ENCODE measurements at regions not wholly inside any gene's neighbourhood (a gene's known extent, or its start where the extent isn't known, plus 50 kb on each side); places are given as distances from the start of the nearest gene placed in this dataset.
"Not testable (repeated sequence)": the region's sequence is repeated elsewhere in the genome, so short reads cannot be mapped to it uniquely, and the experiment has no call there.

DNA sequence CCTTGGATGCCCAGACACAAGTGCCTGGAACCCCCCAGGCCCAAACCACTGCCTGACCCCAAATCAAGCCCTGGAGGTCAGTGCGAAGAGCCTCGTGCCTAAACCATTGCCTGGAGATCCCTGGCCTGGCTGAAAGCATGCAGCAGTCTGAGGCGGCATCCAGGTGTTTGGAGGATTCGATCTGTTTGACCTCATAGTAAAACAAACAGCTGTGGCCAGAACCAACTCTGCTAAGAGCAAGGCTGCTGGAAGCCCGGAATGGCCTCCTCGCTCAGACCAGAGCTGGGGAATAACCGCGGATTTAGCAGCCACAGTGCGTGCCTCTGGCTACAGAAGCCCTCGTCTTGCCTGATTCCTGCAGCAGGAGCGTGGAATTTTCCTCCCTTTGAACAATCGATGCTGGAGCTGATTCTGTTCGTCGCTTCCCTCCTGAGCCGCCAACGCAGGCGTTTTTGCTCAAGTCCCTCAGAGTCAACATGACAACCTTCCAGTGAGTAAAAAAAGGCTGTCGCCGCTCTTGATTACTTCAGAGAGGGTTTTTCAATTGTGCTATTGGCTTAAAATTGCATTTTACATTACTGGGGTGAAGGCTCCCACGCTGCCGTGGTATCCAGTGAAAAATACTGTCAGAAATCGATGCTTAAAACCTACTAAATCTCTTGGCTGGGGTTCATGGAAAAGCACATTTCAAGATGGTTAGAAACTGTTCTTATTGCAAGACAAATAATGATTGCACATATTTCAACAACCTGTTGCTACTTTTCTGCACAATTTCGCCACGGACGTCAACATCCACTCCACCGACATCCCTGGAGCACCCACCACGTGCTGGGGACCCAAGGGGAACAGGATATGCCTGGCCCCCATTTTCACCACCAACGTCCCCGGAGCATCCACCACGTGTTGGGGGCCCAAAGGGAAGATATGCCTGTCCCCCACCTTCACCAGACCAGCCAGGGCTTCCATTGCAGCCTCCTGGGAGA is 190.0 kb downstream of the OLFM1 start:
- DNase-seq (ENCODE audit: low read depth): no peak

DNA sequence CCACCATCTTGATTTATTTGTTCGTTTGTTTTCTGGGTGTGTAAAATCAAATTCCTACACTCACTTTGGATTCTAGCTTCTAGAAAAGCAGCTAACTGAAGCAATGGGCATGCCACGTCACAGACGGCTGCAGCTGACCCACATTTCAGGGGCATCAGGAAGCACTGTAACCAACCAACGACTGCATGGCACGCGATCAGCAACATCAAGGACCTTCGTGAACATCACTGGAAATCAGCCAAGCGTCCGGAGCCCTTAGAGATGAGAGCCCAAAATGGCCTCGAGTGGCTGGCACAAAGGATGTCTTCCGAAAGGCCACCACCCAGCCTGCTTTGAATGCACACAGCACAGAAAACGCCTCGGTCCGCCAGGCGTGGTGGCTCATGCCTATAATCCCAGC is 191.1 kb downstream of the OLFM1 start:
- DNase-seq (ENCODE audit: low read depth): no peak

GRCh38 chr9:135279385-135279784 is 191.9 kb downstream of the OLFM1 start:
- DNase-seq (ENCODE audit: low read depth): no peak

GRCh38 chr9:135279834-135280393 is 192.4 kb downstream of the OLFM1 start:
- no peak for DNase-seq (ENCODE audit: low read depth)

GRCh38 chr9:135280666-135281065 is 193.2 kb downstream of the OLFM1 start:
- DNase-seq (ENCODE audit: low read depth): no peak

DNA sequence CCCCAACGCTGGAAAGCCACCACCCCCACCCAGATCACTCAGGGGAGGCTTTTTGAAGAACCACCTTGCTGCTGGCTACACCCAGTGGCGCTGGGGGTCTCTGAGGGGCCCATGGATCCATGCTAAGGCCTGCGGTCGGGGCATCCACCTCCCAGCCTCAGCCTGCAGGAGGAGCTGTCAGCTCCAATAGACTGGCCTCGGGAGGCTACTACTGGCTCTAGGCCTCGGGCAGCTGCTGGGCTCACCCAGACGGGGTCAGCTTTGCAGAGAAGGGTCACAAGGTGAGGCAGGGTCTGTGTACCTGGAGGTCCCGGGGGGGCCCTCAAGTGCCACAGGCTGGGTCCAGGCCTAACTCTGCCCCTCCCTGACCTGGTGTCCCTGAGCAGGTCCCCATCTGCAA is 193.7 kb downstream of the OLFM1 start:
- no peak for DNase-seq (ENCODE audit: low read depth)

DNA sequence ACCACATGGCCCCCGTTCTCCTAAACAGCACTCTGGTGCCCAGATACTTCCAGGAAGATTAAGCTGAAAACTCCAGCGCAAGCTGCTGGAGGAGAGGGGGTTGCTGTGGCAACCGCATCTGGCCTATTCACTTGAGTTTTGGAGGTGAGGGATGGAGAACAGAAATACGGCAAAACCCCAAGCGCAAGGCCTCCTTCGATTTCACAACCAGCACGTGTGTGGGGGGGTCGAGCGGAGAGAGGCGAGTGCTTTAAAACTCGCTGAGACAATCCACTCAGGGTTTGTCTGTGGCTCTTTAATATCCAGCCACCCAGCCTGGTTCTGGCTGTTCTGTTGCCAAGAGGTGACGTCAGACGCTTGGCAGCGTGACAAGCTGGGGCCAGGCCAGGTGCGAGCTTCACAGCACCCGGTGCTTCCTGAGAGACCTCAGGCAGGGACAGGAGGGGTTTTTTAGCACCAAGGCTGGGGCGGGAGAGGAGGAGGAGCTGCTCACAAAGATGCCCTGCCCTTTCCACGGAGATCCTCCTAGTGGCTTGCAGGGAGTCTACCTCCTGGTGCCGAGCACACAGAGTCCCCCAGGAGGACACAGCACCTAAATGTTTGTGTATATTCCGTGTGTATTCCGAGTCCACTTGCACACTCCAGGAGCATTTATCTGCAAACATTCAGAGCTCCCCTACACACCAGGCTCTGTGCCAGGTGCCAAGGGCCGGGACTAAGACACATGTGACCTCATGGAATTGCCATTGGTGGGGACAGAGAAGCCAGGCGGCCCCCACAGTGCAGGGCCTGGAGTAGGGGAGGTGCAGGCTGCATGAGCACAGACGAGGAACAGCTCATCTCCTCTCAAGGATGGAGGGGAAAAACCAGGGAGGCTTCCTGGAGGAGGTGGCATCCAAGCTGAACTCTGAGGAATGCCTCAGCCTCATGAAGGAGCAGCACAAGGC is 194.6 kb downstream of the OLFM1 start:
- no peak for DNase-seq (ENCODE audit: low read depth)

DNA sequence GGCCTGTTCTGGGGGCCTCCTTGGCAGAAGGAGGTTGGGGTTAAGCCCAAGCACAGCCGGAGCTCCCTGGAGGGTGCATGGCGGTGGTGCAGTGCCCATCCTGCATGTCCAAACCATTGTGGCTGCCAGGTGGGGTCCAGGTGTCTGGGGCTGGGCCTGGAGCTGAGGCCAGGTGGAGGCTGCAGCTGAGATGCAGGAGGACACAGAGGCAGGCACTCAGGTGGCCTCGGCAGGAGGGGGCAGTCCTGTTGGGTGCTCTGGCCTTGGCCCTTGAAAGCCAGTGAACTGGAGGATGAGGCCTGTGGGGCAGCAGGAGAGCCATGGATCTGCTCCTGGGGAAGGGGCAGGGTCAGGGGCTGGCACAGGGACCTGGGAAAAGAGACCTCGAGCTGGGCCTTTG is 195.3 kb downstream of the OLFM1 start:
- no peak for DNase-seq (ENCODE audit: low read depth)

DNA sequence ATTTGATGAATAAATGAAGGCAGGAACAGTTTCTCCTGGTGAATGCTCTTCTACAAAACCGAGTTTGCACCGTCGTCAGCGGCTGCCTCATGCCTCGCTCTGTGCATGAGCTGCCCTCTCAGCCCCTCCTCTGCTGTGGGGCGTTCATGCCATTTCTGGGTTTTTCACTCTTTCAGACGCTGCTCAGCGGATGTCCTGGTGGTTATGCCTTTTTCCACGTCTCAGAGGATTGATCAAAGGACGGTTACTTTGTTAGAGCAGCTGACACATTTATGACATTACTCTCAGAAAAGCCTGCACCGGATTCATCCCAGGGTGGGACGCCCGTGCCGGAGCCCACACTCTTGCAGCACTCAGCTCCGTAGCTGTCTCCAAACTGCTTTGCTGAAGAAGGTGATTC is 195.9 kb upstream of the PPP1R26 start:
- DNase-seq (ENCODE audit: low read depth): no peak

DNA sequence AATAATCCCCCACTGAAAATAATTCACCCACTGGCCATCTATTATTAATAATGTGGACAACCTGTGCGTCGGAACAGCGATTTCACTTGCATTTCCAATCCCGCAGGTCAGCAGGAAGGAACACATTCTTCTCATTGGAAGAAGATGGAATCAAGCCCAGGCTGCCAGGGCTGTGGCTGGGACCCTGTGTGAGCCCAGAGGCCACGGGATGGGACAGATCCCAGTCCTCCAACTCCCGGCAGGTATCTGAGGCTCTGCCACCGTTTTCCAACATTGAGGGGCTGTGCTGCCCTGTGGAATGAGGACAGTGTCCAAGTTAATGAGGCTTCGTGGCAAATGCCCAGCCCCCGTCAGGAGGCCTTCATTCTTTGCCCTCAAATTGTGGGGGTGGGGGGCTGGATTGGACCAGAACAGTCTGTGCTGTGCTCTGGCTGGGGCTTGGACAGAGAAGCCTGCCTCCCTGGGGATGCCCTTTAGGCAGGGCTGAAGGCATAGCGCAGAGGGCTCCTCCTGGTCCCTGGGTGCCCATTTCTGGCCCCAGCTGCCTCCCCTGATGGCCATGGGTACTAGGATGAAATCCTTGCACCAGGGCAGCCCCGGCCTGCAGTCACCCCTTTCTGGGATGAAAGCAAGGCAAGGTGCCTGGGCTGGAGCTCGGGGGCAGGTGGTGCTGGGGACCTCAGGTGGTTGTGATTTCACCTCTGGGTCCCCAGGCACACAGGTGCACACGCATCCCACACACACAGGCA is 195.0 kb upstream of the PPP1R26 start:
- no peak for DNase-seq (ENCODE audit: low read depth)

DNA sequence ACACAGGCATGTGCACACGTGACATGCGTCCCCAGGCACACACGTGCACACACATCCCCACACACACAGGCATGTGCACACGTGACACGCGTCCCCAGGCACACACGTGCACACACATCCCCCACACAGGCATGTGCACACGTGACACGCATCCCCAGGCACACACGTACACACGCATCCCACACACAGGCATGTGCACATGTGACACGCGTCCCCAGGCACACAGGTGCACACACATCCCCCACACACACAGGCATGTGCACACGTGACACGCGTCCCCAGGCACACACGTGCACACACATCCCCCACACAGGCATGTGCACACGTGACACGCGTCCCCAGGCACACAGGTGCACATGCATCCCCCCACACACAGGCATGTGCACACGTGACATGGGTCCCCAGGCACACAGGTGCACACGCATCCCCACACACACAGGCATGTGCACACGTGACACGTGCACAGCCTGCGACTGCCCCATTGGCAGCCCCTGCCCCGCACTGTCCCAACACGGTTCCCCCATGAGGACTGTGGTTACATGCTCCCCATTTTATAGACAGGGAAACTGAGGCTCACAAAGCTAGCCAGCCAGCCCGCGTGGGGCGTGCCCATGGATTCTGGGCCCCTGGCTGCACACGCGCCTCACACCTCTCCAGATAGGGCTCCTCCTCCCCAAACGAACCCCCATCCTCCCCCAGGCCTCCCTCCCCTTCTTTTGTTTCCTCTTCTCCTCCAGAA is 193.2 kb upstream of the PPP1R26 start:
- not testable (repeated sequence) for DNase-seq (ENCODE audit: low read depth)

DNA sequence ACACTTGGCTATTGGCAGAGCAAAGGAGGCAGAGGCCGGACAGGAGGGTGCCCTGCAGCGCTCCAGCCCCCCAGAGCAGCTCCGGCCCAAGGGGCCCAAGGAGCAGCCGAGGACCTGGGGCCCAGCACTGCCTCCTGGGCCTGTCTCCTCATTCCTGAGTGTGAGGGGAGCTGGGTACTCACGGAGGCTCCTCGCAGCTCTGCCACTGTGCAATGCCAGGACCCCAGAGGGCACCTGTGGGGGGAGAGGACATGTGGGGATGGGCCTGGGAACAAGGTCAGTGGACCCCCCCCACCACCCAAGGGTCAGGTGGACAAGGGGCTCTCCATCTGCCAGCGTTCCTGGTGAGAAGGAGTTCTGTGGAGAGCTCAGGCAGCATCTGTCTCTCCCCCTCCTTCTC is 192.6 kb upstream of the PPP1R26 start:
- no peak for DNase-seq (ENCODE audit: low read depth)

DNA sequence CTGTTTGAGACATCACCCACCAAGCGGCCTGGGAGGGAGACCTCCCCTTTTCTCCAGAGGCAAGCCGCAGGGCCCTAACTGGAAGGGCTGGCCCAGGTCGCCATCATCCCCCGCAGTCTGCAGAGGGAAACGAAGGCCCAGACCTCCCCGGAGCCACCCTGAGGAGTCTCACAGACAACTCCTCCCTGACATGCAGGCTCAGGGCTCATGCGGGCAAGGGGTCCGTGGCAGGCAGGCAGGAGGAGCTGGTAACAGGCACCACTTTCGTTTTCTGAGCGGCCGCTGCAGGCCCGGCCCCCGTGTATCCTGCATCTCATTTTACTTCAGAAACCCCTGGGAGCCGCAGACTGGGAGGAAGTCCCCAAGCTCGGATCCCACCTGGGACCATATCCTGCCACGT is 192.0 kb upstream of the PPP1R26 start:
- no peak for DNase-seq (ENCODE audit: low read depth)

DNA sequence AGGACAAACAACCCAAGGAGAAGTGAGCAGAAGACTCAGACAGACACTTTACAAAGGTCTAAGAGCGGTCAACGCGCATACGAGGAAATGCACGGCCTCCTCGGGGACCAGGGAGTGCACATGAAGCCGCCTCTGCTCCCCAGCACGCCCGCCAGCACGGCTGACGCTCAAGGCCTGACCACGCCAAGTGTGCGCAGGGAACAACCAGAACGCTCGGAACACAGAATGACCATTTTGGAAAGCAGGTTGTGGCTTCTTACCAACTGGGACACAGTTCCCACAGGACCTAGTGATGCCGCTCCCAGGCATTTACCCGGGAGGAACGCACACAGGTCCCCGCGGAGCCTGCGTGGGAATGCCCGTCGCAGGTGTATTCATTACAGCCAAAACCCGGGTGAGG is 191.5 kb upstream of the PPP1R26 start:
- DNase-seq (ENCODE audit: low read depth): no peak

DNA sequence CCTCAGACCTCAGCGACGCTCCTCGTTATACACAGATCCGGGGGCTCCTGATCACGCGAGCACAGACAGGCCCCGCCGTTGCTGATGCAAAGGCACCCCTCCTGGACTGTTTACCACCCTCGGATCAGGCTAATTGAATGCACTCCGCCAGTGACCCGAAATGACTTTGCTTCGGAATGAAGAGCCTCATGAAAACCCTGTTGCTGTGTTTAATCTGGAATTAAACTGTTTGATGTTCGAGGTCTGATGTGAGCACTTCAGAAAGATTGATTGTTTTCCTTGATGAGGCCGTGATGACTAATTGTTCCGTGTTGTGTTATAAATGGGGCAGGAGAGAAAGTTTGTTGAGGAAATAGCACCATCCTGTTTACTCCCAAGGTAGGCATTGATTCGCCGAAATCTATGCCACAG is 190.5 kb upstream of the PPP1R26 start:
- no peak for DNase-seq (ENCODE audit: low read depth)

DNA sequence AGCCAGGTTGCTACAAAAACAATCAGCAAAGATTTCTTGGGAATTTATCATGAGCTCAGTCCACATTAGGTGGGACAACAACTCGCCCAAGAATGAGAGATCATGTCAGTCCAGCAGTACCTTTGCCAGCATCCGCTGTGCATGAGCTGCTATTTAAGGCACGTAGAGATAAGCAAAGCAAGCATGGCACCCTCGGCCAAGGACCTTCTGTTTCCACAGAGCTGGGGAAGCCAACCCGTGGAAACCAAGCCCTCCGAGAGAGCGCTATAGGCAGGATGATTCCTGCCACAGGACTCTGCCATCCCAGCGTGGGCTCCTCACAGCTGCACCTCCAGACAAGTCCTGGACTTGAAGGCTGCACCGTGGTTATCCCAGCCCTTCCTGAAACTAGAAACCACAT is 189.5 kb upstream of the PPP1R26 start:
- no peak for DNase-seq (ENCODE audit: low read depth)

GRCh38 chr9:135290566-135290965 is 189.0 kb upstream of the PPP1R26 start:
- DNase-seq (ENCODE audit: low read depth): no peak

- no peak for DNase-seq (ENCODE audit: low read depth)
Measured at GRCh38 chr9:135291165-135291564, 188.4 kb upstream of the PPP1R26 start.

GRCh38 chr9:135294836-135295235 is 184.7 kb upstream of the PPP1R26 start:
- no peak for DNase-seq (ENCODE audit: low read depth)

- no peak for DNase-seq (ENCODE audit: low read depth)
Measured at GRCh38 chr9:135295551-135296300, 183.9 kb upstream of the PPP1R26 start.
